ENCODE measurements at regions not wholly inside any gene's neighbourhood (a gene's known extent, or its start where the extent isn't known, plus 50 kb on each side); places are given as distances from the start of the nearest gene placed in this dataset.

DNA sequence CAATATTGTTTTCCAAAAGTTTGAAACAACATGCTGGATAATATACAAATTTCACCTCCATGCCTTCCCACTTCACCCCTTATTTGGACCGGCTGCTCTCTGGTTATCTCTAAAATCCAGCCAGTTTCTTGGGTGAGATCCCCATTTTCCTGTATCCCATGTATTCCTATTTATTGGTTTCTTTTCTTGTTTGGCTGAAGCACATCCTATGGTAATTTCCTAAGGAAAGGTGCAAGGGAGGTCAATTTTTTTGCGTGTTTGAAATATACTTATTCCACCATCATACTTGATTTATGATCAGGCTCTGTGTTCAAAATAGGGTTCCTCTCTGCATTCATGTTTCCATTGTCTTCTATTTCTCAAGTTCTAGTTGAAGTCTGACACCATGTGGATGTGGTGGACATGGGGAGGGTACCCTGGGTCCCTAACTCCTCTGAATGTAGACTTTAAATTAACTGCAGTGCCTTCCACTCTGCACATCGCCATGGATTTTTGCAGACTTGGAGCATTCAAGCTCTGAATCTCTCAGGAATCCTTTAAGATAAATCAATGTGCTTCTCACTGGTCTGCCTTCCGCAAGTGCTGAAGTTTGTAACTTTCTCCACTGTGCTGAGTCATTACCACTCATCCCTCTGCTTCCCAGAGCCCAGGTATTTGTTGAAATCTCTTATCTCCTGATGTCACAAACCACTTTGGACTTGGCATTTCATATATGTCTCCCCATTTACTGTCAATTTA lies 52.1 kb upstream of the TLE3 start:
- no peaks in the 10 kb centered on the region for H3K9me3 ChIP-seq (ENCODE audit: control insufficient read depth, low read length)
- H3K36me3 ChIP-seq (ENCODE audit: control insufficient read depth, insufficient read depth, low read length, severe bottlenecking): no peaks in the 10 kb centered on the region
- H3K4me1 ChIP-seq (ENCODE audit: control insufficient read depth, insufficient read depth, low read length): peaks cover 9% of the 10 kb centered on the region
- peak; percentile 12 for DNase-seq (ENCODE audit: low read depth)
- no peak overlapping the region for H3K9ac ChIP-seq (ENCODE audit: low read length)
- H3K27me3 ChIP-seq (replicated peaks; ENCODE audit: control insufficient read depth, insufficient read depth, low read length): peaks cover 20% of the 10 kb centered on the region
- no peak overlapping the region for H3K4me3 ChIP-seq (ENCODE audit: low read length)

DNA sequence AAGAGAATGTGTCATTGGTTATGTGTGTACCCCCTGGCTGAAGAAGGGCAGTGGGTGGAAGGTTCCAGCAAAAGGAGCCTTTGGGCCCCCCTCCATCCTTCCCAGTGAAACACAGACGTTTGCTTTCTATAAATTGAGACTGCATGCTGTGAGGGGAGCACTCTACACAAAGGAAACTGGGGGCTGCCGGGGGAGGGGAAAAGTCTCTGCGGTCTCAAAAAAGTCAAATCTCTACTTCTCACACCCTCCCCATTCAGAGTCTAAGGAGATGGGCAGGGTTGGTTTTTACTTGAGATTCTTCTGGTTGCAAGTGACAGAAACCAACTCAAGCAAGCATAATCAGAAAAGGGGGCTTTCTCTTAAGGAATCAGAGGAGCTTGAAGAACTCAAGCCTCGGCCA lies 50.1 kb upstream of the TLE3 start:
- Histone ChIP-seq H3K36me3 (ENCODE audit: control insufficient read depth, insufficient read depth, low read length, severe bottlenecking) (no peaks in the 10 kb centered on the region), H3K4me3 (ENCODE audit: low read length) (no peak overlapping the region), H3K27me3 (replicated peaks; ENCODE audit: control insufficient read depth, insufficient read depth, low read length) (peaks cover 26% of the 10 kb centered on the region), H3K9ac (ENCODE audit: low read length) (no peak overlapping the region), H3K9me3 (ENCODE audit: control insufficient read depth, low read length) (no peaks in the 10 kb centered on the region), H3K4me1 (ENCODE audit: control insufficient read depth, insufficient read depth, low read length) (peaks cover 3% of the 10 kb centered on the region)
- DNase-seq (ENCODE audit: low read depth): no peak

Data from adipocyte (in vitro differentiated cells).